HL-60 (cell line): ENCODE measurements at regions not wholly inside any gene's neighbourhood (a gene's known extent, or its start where the extent isn't known, plus 50 kb on each side); places are given as distances from the start of the nearest gene placed in this dataset.

Experiments used
- CTCF ChIP-seq: IDR thresholded peaks from one replicate; pipeline ENCODE4 v1.5.1; 2011; ENCODE audit warnings: low read length, control low read depth, inconsistent platforms; ENCODE audit not compliant: insufficient read depth
- GABPA ChIP-seq: IDR thresholded peaks from 2 replicates; pipeline ENCODE4 v1.6.1; 2012; ENCODE audit warnings: low read depth
- POLR2AphosphoS5 ChIP-seq: IDR thresholded peaks from 2 replicates; pipeline ENCODE4 v1.6.1; 2012; ENCODE audit warnings: low read depth
- SPI1 ChIP-seq: IDR thresholded peaks from 2 replicates; pipeline ENCODE4 v1.6.1; 2012; ENCODE audit warnings: low read depth, mild to moderate bottlenecking, borderline replicate concordance

GRCh38 chr21:23660560-23660959 lies 1946.7 kb downstream of the MRPL39 start:
- TF ChIP-seq CTCF, result no peak
- TF ChIP-seq SPI1, result no peak
- no peak for TF ChIP-seq POLR2AphosphoS5
- TF ChIP-seq GABPA, result no peak
